SK-N-SH treated with all-trans-retinoic acid at 6 μM for 48 hours (cell line): ENCODE measurements at regions not wholly inside any gene's neighbourhood (a gene's known extent, or its start where the extent isn't known, plus 50 kb on each side); places are given as distances from the start of the nearest gene placed in this dataset.

Experiments
- ATAC-seq: fragments of 200-7000 bp; cut with Tn5 transposase; 3 replicates; pipeline ENCODE4 v1.9.1; 2020; ENCODE audit warnings: mild to moderate bottlenecking, moderate library complexity
- ARNTL ChIP-seq: fragments of 450-650 bp; formaldehyde crosslinking; IDR thresholded peaks from 2 replicates; pipeline ENCODE4 v1.5.0; 2020; ENCODE audit warnings: low read depth, mild to moderate bottlenecking, moderate library complexity, borderline replicate concordance
- BACH2 ChIP-seq: fragments of 250-450 bp; sonication (Bioruptor Pico); IDR thresholded peaks from 2 replicates; pipeline ENCODE4 v1.9.0; 2021; ENCODE audit warnings: mild to moderate bottlenecking, borderline replicate concordance
- CREB5 ChIP-seq: fragments of 250-450 bp; sonication (Bioruptor Pico); IDR thresholded peaks from 2 replicates; pipeline ENCODE4 v1.5.1; 2020; ENCODE audit warnings: low read depth, mild to moderate bottlenecking, moderate library complexity
- CSDC2 ChIP-seq: fragments of 250-450 bp; sonication (Bioruptor Pico); IDR thresholded peaks from 2 replicates; pipeline ENCODE4 v1.5.0; 2020; ENCODE audit warnings: mild to moderate bottlenecking, moderate library complexity
- CSRNP3 ChIP-seq: fragments of 250-450 bp; sonication (Bioruptor Pico); IDR thresholded peaks from 2 replicates; pipeline ENCODE4 v1.5.1; 2021; ENCODE audit warnings: mild to moderate bottlenecking, moderate library complexity
- ESRRG ChIP-seq: fragments of 250-450 bp; sonication (Bioruptor Pico); IDR thresholded peaks from 2 replicates; pipeline ENCODE4 v1.6.1; 2021; ENCODE audit warnings: mild to moderate bottlenecking
- GLIS3 ChIP-seq: fragments of 250-450 bp; sonication (Bioruptor Pico); IDR thresholded peaks from 2 replicates; pipeline ENCODE4 v1.5.0; 2020; ENCODE audit warnings: mild to moderate bottlenecking, moderate library complexity
- PATZ1 ChIP-seq: fragments of 250-450 bp; sonication (Bioruptor Pico); IDR thresholded peaks from 2 replicates; pipeline ENCODE4 v1.8.0; 2020; ENCODE audit warnings: mild to moderate bottlenecking, moderate library complexity, borderline replicate concordance
- POU6F1 ChIP-seq: fragments of 250-450 bp; sonication (Bioruptor Pico); IDR thresholded peaks from 2 replicates; pipeline ENCODE4 v1.8.0; 2021; ENCODE audit warnings: low read depth, mild to moderate bottlenecking, moderate library complexity, borderline replicate concordance
- PPARA ChIP-seq: fragments of 250-450 bp; sonication (Bioruptor Pico); IDR thresholded peaks from 2 replicates; pipeline ENCODE4 v1.5.0; 2020; ENCODE audit warnings: mild to moderate bottlenecking, borderline replicate concordance
- RARB ChIP-seq: fragments of 250-450 bp; sonication (Bioruptor Pico); IDR thresholded peaks from 2 replicates; pipeline ENCODE4 v1.8.0; 2021; ENCODE audit warnings: mild to moderate bottlenecking, moderate library complexity
- TCF4 ChIP-seq: fragments of 250-450 bp; sonication (Bioruptor Pico); IDR thresholded peaks from 2 replicates; pipeline ENCODE4 v1.8.0; 2021; ENCODE audit warnings: mild to moderate bottlenecking, moderate library complexity, borderline replicate concordance
- TSHZ2 ChIP-seq: fragments of 250-450 bp; sonication (Bioruptor Pico); IDR thresholded peaks from 2 replicates; pipeline ENCODE4 v1.5.0; 2020; ENCODE audit warnings: mild to moderate bottlenecking, moderate library complexity
- ZFP30 ChIP-seq: fragments of 450-650 bp; formaldehyde crosslinking; IDR thresholded peaks from 2 replicates; pipeline ENCODE4 v1.5.0; 2022; ENCODE audit warnings: mild to moderate bottlenecking, moderate library complexity
- ZNF565 ChIP-seq: fragments of 450-650 bp; formaldehyde crosslinking; conservative IDR thresholded peaks from 2 replicates; pipeline ENCODE4 v1.5.0; 2020; ENCODE audit warnings: low read depth, mild to moderate bottlenecking, moderate library complexity
- ZNF70 ChIP-seq: fragments of 450-650 bp; formaldehyde crosslinking; IDR thresholded peaks from 2 replicates; pipeline ENCODE4 v1.5.0; 2020; ENCODE audit warnings: mild to moderate bottlenecking, moderate library complexity

- TF ChIP-seq ARNTL (CRISPR knock-in tag) (no peak), POU6F1 (CRISPR knock-in tag) (no peak), CSDC2 (CRISPR knock-in tag) (no peak), ZNF70 (CRISPR knock-in tag) (no peak), PPARA (CRISPR knock-in tag) (no peak), ZNF565 (CRISPR knock-in tag) (no peak), RARB (CRISPR knock-in tag) (no peak), GLIS3 (no peak), TCF4 (CRISPR knock-in tag) (no peak), ZFP30 (CRISPR knock-in tag) (no peak), ESRRG (CRISPR knock-in tag) (no peak), BACH2 (CRISPR knock-in tag) (no peak), PATZ1 (CRISPR knock-in tag) (no peak), CSRNP3 (CRISPR knock-in tag) (no peak), CREB5 (CRISPR knock-in tag) (no peak)
- no peak for ATAC-seq
Observed at GRCh38 chr11:91160661-91161060, 937.8 kb upstream of the CHORDC1 start.

- ATAC-seq: peak; percentile 58; the same call in 2 of the 3 replicates
- no peak for TF ChIP-seq PPARA (CRISPR knock-in tag)
Observed at GRCh38 chr11:91158891-91159537, 936.2 kb upstream of the CHORDC1 start.

- no peak for ATAC-seq
- no peak for TF ChIP-seq PATZ1 (CRISPR knock-in tag)
- no peak for TF ChIP-seq ESRRG (CRISPR knock-in tag)
- no peak for TF ChIP-seq ZFP30 (CRISPR knock-in tag)
- no peak for TF ChIP-seq ZNF70 (CRISPR knock-in tag)
- no peak for TF ChIP-seq TSHZ2 (CRISPR knock-in tag)
- TF ChIP-seq, all 23 proteins: peak for 0
Observed at GRCh38 chr11:91158297-91158696, 935.4 kb upstream of the CHORDC1 start.
